Stimulated activated CD8-positive, alpha-beta memory T cell treated with anti-CD3 and anti-CD28 coated beads, Interleukin-7, amount 100 ng/mL, for 24 hours (primary cell): ENCODE measurements at regions not wholly inside any gene's neighbourhood (a gene's known extent, or its start where the extent isn't known, plus 50 kb on each side); places are given as distances from the start of the nearest gene placed in this dataset.
"Not testable (repeated sequence)": the region's sequence is repeated elsewhere in the genome, so short reads cannot be mapped to it uniquely, and the experiment has no call there.

Experiments used
- DNase-seq: peaks from one replicate; pipeline ENCODE4 v3.0.0-alpha.2; 2020; ENCODE audit warnings: low read depth

- not testable (repeated sequence) for DNase-seq
These were observed 82.3 kb upstream of the FCGR1A start for GRCh38 chr1:149700220-149700619.

- not testable (repeated sequence) for DNase-seq
These were observed 81.6 kb upstream of the FCGR1A start for GRCh38 chr1:149700677-149701567.

DNA sequence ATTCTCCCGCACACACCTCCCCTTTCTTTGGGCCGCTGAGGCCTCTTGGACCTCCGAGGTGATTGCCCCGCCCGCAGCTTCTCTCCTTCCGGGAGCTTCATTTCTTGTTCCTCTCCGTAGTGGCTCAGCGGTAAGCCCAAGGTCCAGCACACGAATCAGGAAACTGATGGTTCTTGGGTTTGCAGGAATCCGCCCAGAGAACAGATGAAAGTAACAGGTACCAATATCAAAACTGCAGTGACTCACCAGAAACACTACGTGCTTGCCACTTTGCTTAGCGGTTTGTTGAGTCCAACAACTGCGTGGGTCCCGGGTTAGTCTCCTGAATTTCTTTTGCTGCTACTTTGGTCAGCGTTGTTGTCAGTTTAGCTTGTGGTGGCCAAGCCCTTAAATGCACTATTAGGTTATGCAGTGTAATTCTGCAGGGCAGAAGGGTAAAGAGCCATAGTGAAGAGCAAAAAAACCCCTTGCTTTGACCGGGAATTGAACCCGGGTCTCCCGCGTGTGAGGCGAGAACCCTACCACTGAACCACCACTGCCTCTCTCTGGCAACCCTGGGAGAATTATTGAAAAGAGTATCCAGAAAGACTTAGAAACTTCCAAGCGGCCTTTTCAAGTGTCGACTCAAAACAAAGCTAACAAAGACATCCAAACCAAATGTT lies 74.2 kb upstream of the FCGR1A start:
- DNase-seq, result peak; percentile 29

GRCh38 chr1:149711651-149712050 lies 70.8 kb upstream of the FCGR1A start:
- not testable (repeated sequence) for DNase-seq

DNA sequence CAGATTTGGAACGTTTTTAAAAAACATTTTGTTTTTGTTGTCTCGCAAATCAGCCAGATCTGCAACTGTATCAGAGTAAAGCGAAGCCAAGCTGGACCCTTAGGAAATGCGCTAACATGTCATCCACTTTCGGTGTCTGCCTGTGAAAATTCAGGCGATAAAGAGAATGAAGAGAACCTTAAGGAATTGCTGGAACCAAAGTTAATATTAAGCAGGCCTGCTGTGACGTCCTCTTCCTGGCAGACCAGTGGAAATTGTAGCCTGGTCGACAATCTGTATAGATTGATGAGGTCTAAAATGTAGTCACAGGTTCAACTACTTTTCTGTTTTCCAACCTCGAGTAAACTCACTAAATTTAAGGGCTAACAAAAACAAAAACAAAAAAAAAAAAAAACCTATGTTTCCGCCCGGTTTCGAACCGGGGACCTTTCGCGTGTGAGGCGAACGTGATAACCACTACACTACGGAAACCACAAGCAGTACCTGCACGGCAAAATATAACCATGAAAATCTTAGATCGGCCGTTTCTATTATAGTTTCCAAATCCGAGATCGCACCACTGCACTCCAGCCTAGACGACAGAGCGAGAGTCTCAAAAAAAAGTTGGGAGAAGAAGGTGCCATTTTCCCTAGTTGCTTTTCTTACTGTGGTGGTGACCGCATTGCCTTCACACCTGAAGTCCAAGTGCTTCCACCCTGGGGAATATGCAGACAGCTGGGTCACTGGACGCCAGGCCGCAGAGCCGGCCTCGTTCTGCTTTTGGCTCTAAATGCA lies 70.2 kb upstream of the FCGR1A start:
- peak; percentile 16 for DNase-seq

GRCh38 chr1:149713513-149713912 lies 69.0 kb upstream of the FCGR1A start:
- DNase-seq, result not testable (repeated sequence)

GRCh38 chr1:149713952-149714351 lies 68.5 kb upstream of the FCGR1A start:
- DNase-seq, result not testable (repeated sequence)

GRCh38 chr1:149724618-149725302 lies 57.7 kb upstream of the FCGR1A start:
- not testable (repeated sequence) for DNase-seq

- not testable (repeated sequence) for DNase-seq
These were observed 55.8 kb upstream of the FCGR1A start for GRCh38 chr1:149726688-149727087.

DNA sequence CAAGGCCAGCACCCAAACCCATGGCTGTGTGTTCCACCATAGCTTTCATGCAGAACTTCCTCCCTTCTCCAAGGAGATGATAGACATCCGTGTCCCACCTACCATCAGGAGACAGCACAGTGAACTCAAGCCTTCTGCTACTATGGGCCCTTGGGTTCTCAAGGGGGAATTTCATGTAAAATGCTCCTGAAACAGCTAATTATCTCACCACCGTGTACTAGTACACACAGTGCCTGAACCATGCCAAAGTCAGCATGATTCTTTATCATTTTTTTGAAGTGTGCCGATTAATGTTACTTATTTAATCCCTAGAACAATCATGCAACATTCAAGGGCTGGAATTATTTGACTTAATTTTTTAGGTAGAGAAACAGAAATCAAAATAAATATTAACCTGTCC lies 53.9 kb upstream of the FCGR1A start:
- not testable (repeated sequence) for DNase-seq
